WTC11 (cell line): ENCODE measurements at regions not wholly inside any gene's neighbourhood (a gene's known extent, or its start where the extent isn't known, plus 50 kb on each side); places are given as distances from the start of the nearest gene placed in this dataset.

Source experiments
- CTCF ChIP-seq: fragments of 200-600 bp; IDR thresholded peaks from 2 replicates; pipeline ENCODE4 v1.8.0; 2022; ENCODE audit warnings: antibody characterized with exemption
- E2F5 ChIP-seq: sonication (generic); formaldehyde crosslinking; IDR thresholded peaks from 2 replicates; pipeline ENCODE4 v1.8.1; 2022; ENCODE audit warnings: mild to moderate bottlenecking, moderate library complexity, missing genetic modification reagents
- GTF2I ChIP-seq: fragments of 250-450 bp; sonication (Bioruptor Pico); conservative IDR thresholded peaks from 2 replicates; pipeline ENCODE4 v1.4.0; 2021; ENCODE audit warnings: mild to moderate bottlenecking
- HMGXB4 ChIP-seq: sonication (generic); formaldehyde crosslinking; IDR thresholded peaks from 2 replicates; pipeline ENCODE4 v1.8.1; 2023; ENCODE audit warnings: mild to moderate bottlenecking, moderate library complexity, missing genetic modification reagents
- MAX ChIP-seq: sonication (generic); formaldehyde crosslinking; IDR thresholded peaks from 2 replicates; pipeline ENCODE4 v1.8.0; 2022; ENCODE audit warnings: mild to moderate bottlenecking, missing genetic modification reagents
- PREB ChIP-seq: sonication (generic); formaldehyde crosslinking; IDR thresholded peaks from 2 replicates; pipeline ENCODE4 v1.8.1; 2022; ENCODE audit warnings: mild to moderate bottlenecking, missing genetic modification reagents, moderate library complexity, borderline replicate concordance
- SMAD3 ChIP-seq: sonication (generic); formaldehyde crosslinking; IDR thresholded peaks from 2 replicates; pipeline ENCODE4 v1.8.0; 2022; ENCODE audit warnings: missing genetic modification reagents, mild to moderate bottlenecking, borderline replicate concordance
- ZNF423 ChIP-seq: fragments of 250-450 bp; sonication (Bioruptor Pico); IDR thresholded peaks from 2 replicates; pipeline ENCODE4 v2.1.2; 2022; ENCODE audit warnings: mild to moderate bottlenecking, moderate library complexity

DNA sequence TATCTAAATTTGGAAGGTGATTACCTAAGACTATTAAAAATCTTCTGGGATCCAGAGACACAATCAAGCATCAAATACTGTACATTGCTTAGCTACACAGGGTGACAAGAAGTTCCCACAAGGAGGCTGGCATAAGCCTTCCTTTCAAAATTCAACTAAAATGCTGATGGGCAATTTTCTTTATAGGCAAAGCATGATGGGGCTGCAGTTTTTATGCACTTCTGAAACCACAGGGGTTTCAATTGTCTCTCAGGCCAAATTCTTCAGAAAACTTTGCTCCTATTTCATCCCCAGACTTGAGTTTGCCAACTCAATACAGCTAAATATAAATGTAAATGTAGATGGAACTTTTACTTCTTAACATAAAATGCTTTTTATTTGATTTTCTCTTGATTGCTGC, 241.6 kb downstream of the ZPLD1 start:
- TF ChIP-seq GTF2I (CRISPR knock-in tag), result no peak
- no peak for TF ChIP-seq CTCF
- TF ChIP-seq HMGXB4 (CRISPR knock-in tag), result no peak
- no peak for TF ChIP-seq PREB (CRISPR knock-in tag)
- TF ChIP-seq E2F5 (CRISPR knock-in tag), result no peak
- no peak for TF ChIP-seq SMAD3 (CRISPR knock-in tag)
- no peak for TF ChIP-seq MAX (CRISPR knock-in tag)
- TF ChIP-seq ZNF423 (CRISPR knock-in tag), result no peak
